Stomach (tissue), 4 donors: ENCODE measurements at regions not wholly inside any gene's neighbourhood (a gene's known extent, or its start where the extent isn't known, plus 50 kb on each side); places are given as distances from the start of the nearest gene placed in this dataset.

Experiments used
- CTCF ChIP-seq, 7 experiments: fragments of 450-650 bp in 4 of 7; fragments of 200-600 bp in 3 of 7; sonication (generic) in 3 of 7; IDR thresholded peaks; one replicate each; pipeline ENCODE4 v1.5.1; 2016 to 2019; ENCODE audit warnings: antibody characterized with exemption in 7 of 7, control low read depth in 2 of 7, mild to moderate bottlenecking in 1 of 7
- EP300 ChIP-seq: sonication (generic); formaldehyde crosslinking; IDR thresholded peaks from one replicate; pipeline ENCODE4 v1.6.1; 2017; ENCODE audit warnings: antibody characterized with exemption
- POLR2A ChIP-seq, 4 donors: fragments of 450-650 bp; IDR thresholded peaks; one replicate each; pipeline ENCODE4 v1.6.1; 2016; ENCODE audit warnings: antibody characterized with exemption in 4 of 4, control low read depth in 2 of 4, mild to moderate bottlenecking in 1 of 4, moderate library complexity in 1 of 4
- POLR2AphosphoS5 ChIP-seq, 3 donors: sonication (generic); formaldehyde crosslinking; IDR thresholded peaks; one replicate each; pipeline ENCODE4 v1.6.1; 2016; ENCODE audit warnings: antibody characterized with exemption in 3 of 3

- no peak for TF ChIP-seq CTCF (IDR thresholded peaks at IDR 0.05)
- TF ChIP-seq POLR2A (IDR thresholded peaks at IDR 0.05): no peak
- no peak for TF ChIP-seq POLR2AphosphoS5 (IDR thresholded peaks at IDR 0.05)
- TF ChIP-seq EP300: no peak
Observed at GRCh38 chr15:52976516-52977075, 186.5 kb upstream of the ONECUT1 start.
